ENCODE measurements at regions not wholly inside any gene's neighbourhood (a gene's known extent, or its start where the extent isn't known, plus 50 kb on each side); places are given as distances from the start of the nearest gene placed in this dataset.

- DNase-seq, result no peak
Observed at GRCh38 chr9:118318770-118319431, 614.7 kb downstream of the TLR4 start.

- no peak for DNase-seq
Observed at GRCh38 chr9:118321788-118322187, 617.6 kb downstream of the TLR4 start.

GRCh38 chr9:118324706-118325105 lies 620.5 kb downstream of the TLR4 start:
- DNase-seq, result no peak

DNA sequence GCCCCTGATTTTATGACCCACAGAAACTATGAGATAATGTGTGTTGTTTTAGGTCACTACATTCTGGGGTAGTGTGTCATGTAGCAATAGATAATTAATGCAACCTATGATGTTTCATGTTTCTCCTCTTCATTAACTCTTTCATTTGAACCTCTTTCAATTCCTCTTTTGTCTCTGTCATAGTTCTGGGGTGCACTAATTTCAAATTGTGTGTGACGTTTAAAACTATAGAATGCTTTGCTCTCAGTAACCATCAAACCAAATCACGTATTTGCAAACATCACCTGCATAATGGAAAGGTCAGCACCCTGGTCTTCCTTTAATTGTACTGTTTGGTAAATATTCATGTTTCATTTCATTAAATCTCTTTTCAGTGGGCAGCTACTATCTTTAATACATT lies 621.6 kb downstream of the TLR4 start:
- DNase-seq, result no peak

DNA sequence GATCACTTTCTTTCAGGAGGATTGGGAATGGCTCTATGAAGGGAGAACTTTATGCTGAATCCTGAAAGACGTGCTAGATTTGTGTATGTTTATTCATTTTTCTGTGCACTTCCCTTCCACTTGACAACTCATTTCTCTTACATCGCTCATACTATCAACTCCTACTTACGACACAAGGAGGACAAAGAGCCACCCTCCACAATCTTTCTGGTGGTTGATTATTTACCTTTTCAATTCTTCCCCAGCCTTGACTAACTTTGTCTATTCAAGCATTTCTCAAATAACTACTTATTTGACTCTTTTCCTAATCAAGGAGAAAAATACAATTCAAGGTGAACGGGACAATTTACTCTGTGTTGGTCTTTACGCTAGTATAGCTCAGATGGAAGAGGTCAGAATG lies 622.1 kb downstream of the TLR4 start:
- DNase-seq, result no peak

DNA sequence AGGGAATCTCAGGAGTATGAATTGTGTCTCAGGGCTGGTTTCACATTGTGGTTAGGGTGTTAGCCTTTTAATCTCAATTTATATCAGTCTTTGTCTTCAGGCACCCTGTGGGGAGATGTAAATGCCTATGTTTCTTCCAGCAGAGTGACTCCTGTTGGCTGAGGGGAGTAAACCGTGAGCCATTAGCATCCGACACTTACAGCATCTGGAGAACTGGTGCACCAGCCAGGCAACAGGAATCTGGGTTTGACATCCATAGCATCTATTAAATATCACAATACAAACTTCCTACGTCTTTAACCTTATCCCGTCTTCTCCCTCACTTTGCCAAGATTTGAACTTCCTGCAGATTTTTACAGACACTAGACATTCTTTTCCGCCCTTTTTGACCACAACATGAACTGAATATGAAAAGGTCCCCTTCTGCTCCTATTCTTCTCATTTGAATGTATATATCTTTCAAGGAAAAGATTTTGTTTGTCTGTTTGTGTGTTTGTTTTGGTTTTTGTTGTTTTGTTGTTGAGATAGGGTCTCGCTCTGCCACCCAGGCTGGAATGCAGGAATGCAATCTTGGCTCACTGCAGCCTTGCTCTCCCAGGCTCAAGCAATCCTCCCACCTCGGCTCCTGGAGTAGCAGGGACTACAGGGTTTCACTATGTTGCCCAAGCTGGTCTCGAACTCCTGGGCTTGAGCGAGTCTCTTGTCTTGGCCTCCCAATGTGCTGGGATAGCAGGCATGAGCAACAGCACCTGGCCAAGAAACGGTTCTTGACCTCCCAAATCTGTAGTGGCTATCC lies 626.2 kb downstream of the TLR4 start:
- DNase-seq, result no peak

DNA sequence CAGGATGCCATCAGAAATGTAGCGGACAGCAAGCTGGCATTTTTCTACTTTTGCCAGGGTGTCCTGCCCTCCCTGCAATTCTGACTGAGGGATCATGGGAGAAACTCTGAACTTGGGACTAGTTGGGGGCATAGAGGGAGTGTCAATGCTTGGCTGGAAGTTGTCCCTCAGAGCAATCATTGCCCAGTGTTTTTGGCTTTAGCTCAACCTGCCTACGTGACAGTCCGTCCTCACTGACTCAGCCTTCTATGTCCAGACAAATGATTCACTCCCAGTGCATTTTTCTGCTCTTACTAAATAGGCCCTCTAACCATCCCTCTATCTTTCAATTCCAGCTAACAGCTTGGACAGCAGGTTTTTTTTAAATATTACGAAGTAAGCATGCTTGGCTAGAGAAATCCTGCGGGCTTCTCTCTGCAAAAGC lies 627.4 kb downstream of the TLR4 start:
- DNase-seq, result no peak

DNA sequence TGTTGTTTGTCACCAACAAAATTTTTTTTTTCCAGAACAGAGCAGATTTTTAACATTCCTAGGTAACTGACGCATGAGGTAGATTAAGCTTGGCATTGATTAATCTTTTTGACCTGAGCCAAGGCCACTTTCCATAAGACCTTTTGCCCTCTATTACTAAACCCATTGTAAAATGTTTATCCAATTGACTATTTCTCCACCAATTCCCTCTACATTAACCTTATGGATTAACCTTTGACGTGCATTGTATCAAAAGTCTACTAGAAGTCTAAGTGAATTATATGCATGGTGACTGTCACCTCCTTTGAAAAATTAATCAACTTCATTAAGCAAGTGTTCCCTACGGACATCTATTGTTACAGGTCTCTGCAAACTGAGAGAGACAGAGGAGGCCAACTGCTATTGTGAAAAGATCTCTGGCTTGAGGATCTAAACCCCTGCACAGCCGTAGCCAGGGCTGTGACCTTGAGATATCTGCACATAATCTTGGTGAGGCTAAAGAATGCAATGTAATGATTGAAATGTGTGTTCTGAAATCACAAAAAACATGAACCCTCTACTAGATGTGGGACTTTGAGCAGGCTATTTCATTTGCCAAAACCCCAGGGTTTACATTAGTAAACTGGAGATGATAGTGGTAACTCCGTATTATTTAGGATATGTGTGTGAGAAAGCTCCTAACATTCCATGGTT lies 632.2 kb downstream of the TLR4 start:
- DNase-seq, result no peak

- no peak for DNase-seq
Observed at GRCh38 chr9:118336943-118337330, 632.7 kb downstream of the TLR4 start.

- no peak for DNase-seq
Observed at GRCh38 chr9:118360036-118360435, 655.8 kb downstream of the TLR4 start.

DNA sequence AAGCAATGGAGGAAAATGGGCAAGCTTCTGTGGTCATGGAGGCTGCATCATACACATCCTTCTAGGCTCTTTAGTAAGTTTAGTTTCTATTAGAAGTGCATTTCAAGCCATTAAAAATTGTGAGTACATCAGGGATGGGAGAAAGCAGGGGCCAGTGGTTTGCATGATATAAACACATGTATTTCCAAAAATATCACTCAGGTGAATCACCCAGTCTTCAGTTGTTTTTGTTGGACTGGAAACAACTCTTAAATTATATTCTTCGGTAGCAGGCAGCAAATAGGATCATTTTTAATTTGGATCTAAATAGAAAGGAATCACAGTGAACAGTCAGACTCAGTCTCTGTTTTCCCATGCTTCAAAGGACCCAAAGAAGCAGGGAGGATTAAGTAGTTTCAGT lies 657.9 kb downstream of the TLR4 start:
- no peak for DNase-seq

DNA sequence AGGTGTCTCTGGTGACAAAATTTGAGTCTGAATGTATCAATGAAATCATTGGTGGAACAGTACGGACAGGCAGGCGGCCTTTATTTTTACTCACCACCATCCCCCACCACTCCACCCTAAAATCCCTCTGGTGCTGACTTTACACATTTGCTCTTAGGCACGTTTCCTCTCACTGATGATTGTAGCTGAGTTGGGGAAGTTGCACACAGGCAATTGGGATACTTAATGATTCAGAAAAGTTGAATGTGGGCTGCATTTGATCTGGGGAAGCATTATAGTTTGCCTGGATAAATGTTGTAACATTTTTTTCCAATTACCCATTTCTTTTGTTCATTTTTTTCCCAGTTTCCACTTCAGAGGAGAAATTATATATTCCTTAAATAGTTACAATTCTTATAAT lies 658.4 kb downstream of the TLR4 start:
- DNase-seq, result no peak

DNA sequence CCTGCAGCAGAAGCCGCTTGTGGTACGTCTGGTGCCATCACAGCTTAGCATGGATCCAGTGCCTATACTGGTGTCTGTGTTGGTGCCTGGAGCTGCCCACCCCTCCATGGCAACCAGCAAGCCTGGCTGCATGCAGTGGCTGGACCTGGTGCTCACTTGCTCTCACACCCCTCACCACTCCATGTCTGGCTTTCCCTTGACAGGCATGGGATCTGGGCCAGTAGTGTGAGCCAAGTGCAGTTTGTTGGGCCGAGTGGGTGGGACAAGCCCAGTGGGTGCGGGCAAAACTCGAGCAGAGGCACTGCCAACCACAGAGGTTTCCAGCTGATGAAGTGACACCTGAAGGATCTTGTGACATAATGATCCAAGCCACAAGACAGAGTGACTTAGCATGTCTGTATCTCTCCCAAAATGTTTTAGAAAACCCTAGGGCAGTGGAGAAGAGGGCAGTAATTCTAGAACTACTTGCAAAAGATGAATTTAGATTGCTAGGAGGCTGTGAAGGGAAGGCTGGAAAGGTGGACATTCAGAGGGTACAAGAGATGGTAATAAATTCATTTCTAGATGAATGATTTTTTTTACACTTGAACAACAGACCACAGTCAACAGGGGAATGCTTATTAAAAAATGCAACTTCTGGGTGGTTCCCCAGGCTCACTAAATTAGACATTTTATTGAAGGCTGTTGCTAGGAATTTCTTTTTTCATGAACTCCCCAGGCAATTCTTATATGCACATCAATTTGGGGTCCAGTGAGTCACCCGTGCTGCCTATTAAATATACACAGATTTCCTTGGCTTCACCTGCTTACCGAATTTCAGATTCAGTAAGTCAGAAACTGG lies 660.3 kb downstream of the TLR4 start:
- DNase-seq, result no peak

- DNase-seq, result no peak
Observed at GRCh38 chr9:118366228-118366627, 662.0 kb downstream of the TLR4 start.

DNA sequence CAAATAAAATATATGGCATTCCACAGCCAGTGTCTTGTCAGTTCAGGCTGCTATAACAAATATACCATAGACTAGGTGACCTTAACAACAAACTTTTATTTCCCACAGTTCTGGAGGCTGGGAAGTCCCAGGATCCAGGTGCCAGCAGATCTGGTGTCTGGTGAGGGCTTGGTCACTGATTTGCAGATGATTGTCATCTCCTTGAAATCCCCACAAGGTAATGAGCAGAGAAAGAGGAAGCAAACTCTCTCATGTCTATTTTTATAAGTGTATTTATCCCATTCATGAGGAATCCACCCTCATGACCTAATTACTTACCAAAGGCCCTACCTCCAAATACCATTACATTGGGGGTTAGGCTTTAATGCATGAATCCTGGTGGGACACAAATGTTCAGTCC lies 663.2 kb downstream of the TLR4 start:
- DNase-seq, result no peak

GRCh38 chr9:118384531-118385100 lies 680.4 kb downstream of the TLR4 start:
- DNase-seq, result no peak

GRCh38 chr9:118395415-118395814 lies 691.2 kb downstream of the TLR4 start:
- DNase-seq, result no peak

DNA sequence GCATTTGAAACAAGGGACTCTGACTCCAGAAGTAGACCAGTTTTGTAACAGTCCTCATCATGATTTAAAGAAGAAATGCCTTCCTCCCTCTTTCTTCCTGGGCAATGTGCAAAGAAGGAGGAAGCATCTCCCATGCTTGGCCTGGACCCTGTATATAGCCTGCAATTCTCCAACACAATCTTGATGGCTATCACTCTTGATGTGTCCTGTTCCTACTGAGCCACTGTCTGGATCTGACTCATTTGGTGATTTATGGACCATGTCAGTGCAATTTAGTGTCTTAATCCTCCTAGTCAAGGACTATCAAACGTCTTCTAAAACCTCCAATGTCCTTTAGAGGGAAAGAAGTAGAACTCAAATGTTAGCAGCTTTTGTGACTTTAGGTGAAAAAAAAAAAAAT lies 697.3 kb downstream of the TLR4 start:
- no peak for DNase-seq

- DNase-seq, result no peak
Observed at GRCh38 chr9:118414676-118415075, 710.5 kb downstream of the TLR4 start.

DNA sequence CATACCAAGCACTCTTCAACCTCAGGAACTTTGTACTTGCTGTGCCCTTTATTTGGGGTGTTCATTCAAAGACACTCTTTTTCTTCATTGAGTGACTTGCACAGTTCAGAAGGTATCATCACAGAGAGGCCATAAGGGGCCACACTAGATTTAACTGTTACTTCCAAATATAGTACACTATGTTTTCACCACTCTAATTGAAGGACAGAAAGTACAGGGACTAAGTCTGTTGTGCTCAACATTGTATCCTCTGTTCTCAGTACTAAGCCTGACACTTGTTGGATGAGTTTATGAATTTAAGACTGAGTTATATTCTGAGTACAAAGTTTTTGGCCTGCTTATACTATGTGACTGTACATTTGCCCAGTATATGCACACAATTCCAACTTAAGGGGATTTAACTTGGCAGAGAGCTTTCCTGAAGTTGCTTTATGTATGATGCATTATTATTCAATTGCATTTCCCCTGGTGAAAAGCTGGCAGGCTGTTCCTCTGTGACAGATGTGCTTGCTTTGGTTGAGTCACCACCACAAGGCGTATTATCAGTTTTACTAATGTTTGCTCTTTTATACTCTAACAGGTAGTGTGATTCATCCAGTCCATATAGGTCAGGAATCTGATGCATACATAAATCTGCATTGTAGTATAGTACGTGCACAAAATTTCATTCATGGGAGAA lies 714.8 kb downstream of the TLR4 start:
- no peak for DNase-seq

GRCh38 chr9:118419676-118420075 lies 715.5 kb downstream of the TLR4 start:
- no peak for DNase-seq

DNA sequence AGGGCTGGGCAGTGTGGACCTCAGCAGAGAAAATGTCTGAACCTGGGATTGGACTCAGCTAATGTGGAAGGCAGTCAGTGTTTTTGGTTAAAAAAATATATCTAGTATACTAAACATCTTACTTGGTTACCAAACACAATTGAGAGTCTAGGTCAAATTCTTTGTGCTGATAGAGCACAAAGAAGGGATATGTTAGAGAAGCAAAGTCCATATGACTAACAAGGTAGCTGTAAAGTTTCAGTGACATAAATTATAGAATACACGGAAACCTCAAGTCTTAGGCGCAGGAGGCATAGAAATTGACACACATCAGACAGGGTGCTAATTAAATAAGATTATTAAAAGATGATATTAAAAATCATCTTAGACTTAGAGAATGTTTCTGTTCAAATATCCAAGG lies 718.3 kb downstream of the TLR4 start:
- DNase-seq, result no peak

All from CD4-positive, alpha-beta T cell treated with Interleukin-4 for 4 hours (primary cell).